OCI-LY7 (cell line): ENCODE measurements at regions not wholly inside any gene's neighbourhood (a gene's known extent, or its start where the extent isn't known, plus 50 kb on each side); places are given as distances from the start of the nearest gene placed in this dataset.

Source experiments
- BruUV-seq: library from RNA; stranded (reverse); fragments of 400-500 nt; replicated peaks from 2 replicates; lab custom pipeline; 2021; lab: Mats Ljungman, UMichigan
- CTCF ChIA-PET: fragments of 300-600 bp; sonication (Branson Sonifier 250); formaldehyde crosslinking; loops from one replicate; lab custom pipeline; 2022; ENCODE audit warnings: antibody characterized with exemption; ENCODE audit not compliant: unreplicated experiment; lab: Charles Lee
- POLR2A ChIA-PET: fragments of 300-600 bp; sonication (Branson Sonifier 250); formaldehyde crosslinking; loops from one replicate; lab custom pipeline; 2022; ENCODE audit warnings: antibody characterized with exemption; lab: Charles Lee
- DNase-seq: peaks from one replicate; pipeline ENCODE4 v3.0.0-alpha.2; 2015; ENCODE audit warnings: low spot score
- H2AFZ ChIP-seq: fragments of 200-600 bp; sonication (generic), shearing (Covaris generic); 2 replicates; pipeline ENCODE4 v1.6.1; 2014; ENCODE audit warnings: mild to moderate bottlenecking, antibody characterized with exemption, low read length, moderate library complexity
- H3K27ac ChIP-seq: fragments of 200-600 bp; sonication (generic); 2 replicates; pipeline ENCODE4 v1.5.1; 2014; ENCODE audit warnings: mixed run types, low read depth, mild to moderate bottlenecking, moderate library complexity, low read length, inconsistent platforms; ENCODE audit not compliant: poor library complexity, severe bottlenecking
- H3K36me3 ChIP-seq: fragments of 200-600 bp; sonication (generic); 2 replicates; pipeline ENCODE4 v1.6.1; 2014; ENCODE audit warnings: mild to moderate bottlenecking, antibody characterized with exemption, low read length, moderate library complexity, mixed read lengths; ENCODE audit not compliant: insufficient read depth
- H3K4me1 ChIP-seq: fragments of 200-600 bp; sonication (generic); 2 replicates; pipeline ENCODE4 v1.5.1; 2014; ENCODE audit warnings: mild to moderate bottlenecking, low read length; ENCODE audit not compliant: insufficient read depth, poor library complexity, severe bottlenecking
- H3K4me2 ChIP-seq: fragments of 200-600 bp; sonication (generic); 2 replicates; pipeline ENCODE4 v1.6.1; 2014; ENCODE audit warnings: mild to moderate bottlenecking, low read length
- H3K4me3 ChIP-seq: fragments of 200-600 bp; sonication (generic); 2 replicates; pipeline ENCODE4 v1.5.1; 2014; ENCODE audit warnings: mild to moderate bottlenecking, low read depth, low read length; ENCODE audit not compliant: poor library complexity, severe bottlenecking
- H3K79me2 ChIP-seq: fragments of 200-600 bp; sonication (generic); 2 replicates; pipeline ENCODE4 v1.6.1; 2016; ENCODE audit warnings: low read depth, mild to moderate bottlenecking, low read length, moderate library complexity, mixed read lengths; ENCODE audit not compliant: insufficient read depth
- H3K9me2 ChIP-seq: fragments of 200-600 bp; sonication (generic); 2 replicates; pipeline ENCODE4 v1.6.1; 2016; ENCODE audit warnings: mild to moderate bottlenecking, low read length, mixed read lengths; ENCODE audit not compliant: insufficient read depth
- H3K9me3 ChIP-seq: fragments of 200-600 bp; sonication (generic); 2 replicates; pipeline ENCODE4 v1.6.1; 2014; ENCODE audit warnings: mild to moderate bottlenecking, mixed run types, low read length, mixed read lengths
- H4K20me1 ChIP-seq: fragments of 200-600 bp; sonication (generic); 2 replicates; pipeline ENCODE4 v1.6.1; 2014; ENCODE audit warnings: mild to moderate bottlenecking, antibody characterized with exemption, low read length, moderate library complexity, mixed read lengths; ENCODE audit not compliant: insufficient read depth
- CTCF ChIP-seq: fragments of 200-600 bp; sonication (generic); conservative IDR thresholded peaks from 2 replicates; pipeline ENCODE4 v1.5.1; 2014; ENCODE audit warnings: mild to moderate bottlenecking, antibody characterized with exemption, low read length, moderate library complexity, mixed read lengths
- EZH2phosphoT487 ChIP-seq: fragments of 200-600 bp; sonication (generic); IDR thresholded peaks from 2 replicates; pipeline ENCODE4 v1.6.1; 2018; ENCODE audit warnings: low read depth, borderline replicate concordance, mild to moderate bottlenecking, mixed run types, antibody characterized with exemption, low read length, moderate library complexity, mixed read lengths
- intact Hi-C: fragments of 100-400 bp; cut with micrococcal nuclease; formaldehyde crosslinking; loops from one replicate; pipeline ENCODE4 v1.10.0; 2022; ENCODE audit not compliant: unreplicated experiment

- no peaks in the 10 kb centered on the region for H3K4me1 ChIP-seq
- H3K27ac ChIP-seq: no peak overlapping the region
- no peak overlapping the region for H3K4me2 ChIP-seq
- H3K36me3 ChIP-seq: no peaks in the 10 kb centered on the region
- H4K20me1 ChIP-seq: no peaks in the 10 kb centered on the region
- DNase-seq: no peak
- ChIA-PET CTCF (no interaction called here), POLR2A (interaction anchor here (0.5 kb wide), 1 partner anchor 261 kb away, joined by 4 read pairs; no protein-coding TSS in a partner anchor)
- no peaks in the 10 kb centered on the region for H3K79me2 ChIP-seq
- no peak overlapping the region for H2AFZ ChIP-seq
- TF ChIP-seq EZH2phosphoT487 (no peak), CTCF (no peak)
- no peaks in the 10 kb centered on the region for H3K9me3 ChIP-seq
- intact Hi-C loops: no loop called here
- H3K4me3 ChIP-seq: no peak overlapping the region
- H3K9me2 ChIP-seq: no peaks in the 10 kb centered on the region
- no TSS peak for BruUV-seq
Measured at GRCh38 chr1:212178851-212179250, 106.4 kb upstream of the PPP2R5A start.

- POLR2A ChIA-PET: interaction anchor here (0.5 kb wide), 1 partner anchor 261 kb away, joined by 4 read pairs; no protein-coding TSS in a partner anchor
- Histone ChIP-seq H4K20me1 (no peaks in the 10 kb centered on the region), H2AFZ (no peak overlapping the region), H3K4me1 (no peaks in the 10 kb centered on the region), H3K4me3 (no peak overlapping the region), H3K4me2 (no peak overlapping the region), H3K36me3 (no peaks in the 10 kb centered on the region), H3K9me2 (no peaks in the 10 kb centered on the region), H3K79me2 (no peaks in the 10 kb centered on the region), H3K27ac (no peak overlapping the region), H3K9me3 (no peaks in the 10 kb centered on the region)
- CTCF ChIA-PET: no interaction called here
- DNase-seq: no peak
- no peak for TF ChIP-seq CTCF
- no peak for TF ChIP-seq EZH2phosphoT487
- intact Hi-C loops: no loop called here
- BruUV-seq: no TSS peak
Measured at GRCh38 chr1:212179394-212180076, 105.7 kb upstream of the PPP2R5A start.
